ENCODE measurements at regions not wholly inside any gene's neighbourhood (a gene's known extent, or its start where the extent isn't known, plus 50 kb on each side); places are given as distances from the start of the nearest gene placed in this dataset.

GRCh38 chr12:5254703-5255102 is 177.2 kb upstream of the NTF3 start:
- no peak for TF ChIP-seq POLR2A (IDR thresholded peaks at IDR 0.05)
- TF ChIP-seq CTCF (IDR thresholded peaks at IDR 0.05) = no peak
